ENCODE measurements at regions not wholly inside any gene's neighbourhood (a gene's known extent, or its start where the extent isn't known, plus 50 kb on each side); places are given as distances from the start of the nearest gene placed in this dataset.

- DNase-seq (ENCODE audit: low spot score) = no peak
Measured at GRCh38 chr22:48979482-48979881, 848.2 kb downstream of the BRD1 start.

GRCh38 chr22:48976556-48977535 lies 850.8 kb downstream of the BRD1 start:
- no peak for DNase-seq (ENCODE audit: low spot score)

GRCh38 chr22:48975886-48976285 lies 851.8 kb downstream of the BRD1 start:
- no peak for DNase-seq (ENCODE audit: low spot score)

- DNase-seq (ENCODE audit: low spot score) = no peak
Measured at GRCh38 chr22:48975316-48975741, 852.3 kb downstream of the BRD1 start.

- no peak for DNase-seq (ENCODE audit: low spot score)
Measured at GRCh38 chr22:48974443-48975315, 853.0 kb downstream of the BRD1 start.

GRCh38 chr22:48973694-48974041 lies 854.0 kb downstream of the BRD1 start:
- no peak for DNase-seq (ENCODE audit: low spot score)

GRCh38 chr22:48972979-48973693 lies 854.5 kb downstream of the BRD1 start:
- no peak for DNase-seq (ENCODE audit: low spot score)

- no peak for DNase-seq (ENCODE audit: low spot score)
Measured at GRCh38 chr22:48968201-48968959, 859.3 kb downstream of the BRD1 start.

- no peak for DNase-seq (ENCODE audit: low spot score)
Measured at GRCh38 chr22:48963405-48963804, 864.3 kb downstream of the BRD1 start.

- DNase-seq (ENCODE audit: low spot score) = no peak
Measured at GRCh38 chr22:48961705-48962104, 866.0 kb downstream of the BRD1 start.

GRCh38 chr22:48960980-48961660 lies 866.6 kb downstream of the BRD1 start:
- no peak for DNase-seq (ENCODE audit: low spot score)

- no peak for DNase-seq (ENCODE audit: low spot score)
Measured at GRCh38 chr22:48960576-48960975, 867.1 kb downstream of the BRD1 start.

GRCh38 chr22:48959496-48959895 lies 868.2 kb downstream of the BRD1 start:
- DNase-seq (ENCODE audit: low spot score) = no peak

- no peak for DNase-seq (ENCODE audit: low spot score)
Measured at GRCh38 chr22:48957987-48958321, 869.7 kb downstream of the BRD1 start.

- no peak for DNase-seq (ENCODE audit: low spot score)
Measured at GRCh38 chr22:48957311-48957986, 870.2 kb downstream of the BRD1 start.

GRCh38 chr22:48955351-48956311 lies 872.0 kb downstream of the BRD1 start:
- no peak for DNase-seq (ENCODE audit: low spot score)

- DNase-seq (ENCODE audit: low spot score) = no peak
Measured at GRCh38 chr22:48954781-48955311, 872.8 kb downstream of the BRD1 start.

GRCh38 chr22:48953830-48954229 lies 873.8 kb downstream of the BRD1 start:
- no peak for DNase-seq (ENCODE audit: low spot score)

Data from AG08395 (cell line).